GM23248 (cell line): ENCODE measurements at regions not wholly inside any gene's neighbourhood (a gene's known extent, or its start where the extent isn't known, plus 50 kb on each side); places are given as distances from the start of the nearest gene placed in this dataset.
"Not testable (repeated sequence)": the region's sequence is repeated elsewhere in the genome, so short reads cannot be mapped to it uniquely, and the experiment has no call there.

Experiments used
- DNase-seq: peaks from one replicate; pipeline ENCODE4 v3.0.0-alpha.2; 2015
- H2AFZ ChIP-seq: fragments of 200-600 bp; sonication (generic); 2 replicates; pipeline ENCODE4 v1.6.1; 2016; ENCODE audit warnings: antibody characterized with exemption
- H3F3A ChIP-seq: fragments of 200-600 bp; sonication (generic); 2 replicates; pipeline ENCODE4 v1.6.1; 2016; ENCODE audit warnings: mild to moderate bottlenecking, antibody characterized with exemption, mixed run types; ENCODE audit not compliant: insufficient read depth
- H3K27ac ChIP-seq: fragments of 200-600 bp; sonication (generic); 2 replicates; pipeline ENCODE4 v1.5.1; 2016; ENCODE audit warnings: mild to moderate bottlenecking
- H3K27me3 ChIP-seq: fragments of 200-600 bp; sonication (generic); replicated peaks from 2 replicates; pipeline ENCODE4 v1.6.1; 2016; ENCODE audit warnings: mild to moderate bottlenecking; ENCODE audit not compliant: insufficient read depth
- H3K36me3 ChIP-seq: fragments of 200-600 bp; sonication (generic); 2 replicates; pipeline ENCODE4 v1.6.1; 2016; ENCODE audit warnings: low read depth, mild to moderate bottlenecking
- H3K4me1 ChIP-seq: fragments of 200-600 bp; sonication (generic); 2 replicates; pipeline ENCODE4 v1.6.1; 2016; ENCODE audit warnings: mild to moderate bottlenecking; ENCODE audit not compliant: insufficient read depth
- H3K4me2 ChIP-seq: fragments of 200-600 bp; sonication (generic); one replicate; pipeline ENCODE4 v1.6.1; 2016; ENCODE audit warnings: mild to moderate bottlenecking; ENCODE audit not compliant: unreplicated experiment
- H3K4me3 ChIP-seq: fragments of 200-600 bp; sonication (generic); 2 replicates; pipeline ENCODE4 v1.5.1; 2016; ENCODE audit warnings: mild to moderate bottlenecking
- H3K79me2 ChIP-seq: fragments of 200-600 bp; sonication (generic); 2 replicates; pipeline ENCODE4 v1.6.1; 2016; ENCODE audit warnings: mild to moderate bottlenecking; ENCODE audit not compliant: insufficient read depth
- H3K9ac ChIP-seq: fragments of 200-600 bp; sonication (generic); 2 replicates; pipeline ENCODE4 v1.6.1; 2016; ENCODE audit warnings: mild to moderate bottlenecking
- H3K9me2 ChIP-seq: fragments of 200-600 bp; sonication (generic); 2 replicates; pipeline ENCODE4 v1.6.1; 2016; ENCODE audit warnings: mixed run types, mild to moderate bottlenecking, moderate library complexity; ENCODE audit not compliant: insufficient read depth
- H3K9me3 ChIP-seq: fragments of 200-600 bp; sonication (generic); one replicate; pipeline ENCODE4 v1.6.1; 2017; ENCODE audit warnings: low read depth
- H4K20me1 ChIP-seq: fragments of 200-600 bp; sonication (generic); 2 replicates; pipeline ENCODE4 v1.6.0; 2016; ENCODE audit not compliant: insufficient read depth
- EZH2 ChIP-seq: fragments of 200-600 bp; sonication (generic); IDR thresholded peaks from 2 replicates; pipeline ENCODE4 v1.6.1; 2018; ENCODE audit warnings: antibody characterized with exemption, mild to moderate bottlenecking; ENCODE audit not compliant: insufficient read depth, poor library complexity, severe bottlenecking
- EZH2phosphoT487 ChIP-seq: fragments of 200-600 bp; sonication (generic); IDR thresholded peaks from 2 replicates; pipeline ENCODE4 v1.6.1; 2018; ENCODE audit warnings: antibody characterized with exemption, moderate library complexity, mild to moderate bottlenecking, low read depth; ENCODE audit not compliant: insufficient read depth
- WGBS, 2 experiments: methylation state at CpG; one replicate each; pipeline ENCODE4 v1.1.6; 2015 to 2017; ENCODE audit warnings: low lambda C conversion rate in 2 of 2, low coverage in 1 of 2; ENCODE audit errors: missing lambda C conversion rate in 2 of 2; 5-methylcytosine and 5-hydroxymethylcytosine counted together
- in situ Hi-C: fragments of 300-500 bp; cut with MboI; formaldehyde crosslinking; loops from 2 replicates; pipeline ENCODE4 v1.15.0; 2020

DNA sequence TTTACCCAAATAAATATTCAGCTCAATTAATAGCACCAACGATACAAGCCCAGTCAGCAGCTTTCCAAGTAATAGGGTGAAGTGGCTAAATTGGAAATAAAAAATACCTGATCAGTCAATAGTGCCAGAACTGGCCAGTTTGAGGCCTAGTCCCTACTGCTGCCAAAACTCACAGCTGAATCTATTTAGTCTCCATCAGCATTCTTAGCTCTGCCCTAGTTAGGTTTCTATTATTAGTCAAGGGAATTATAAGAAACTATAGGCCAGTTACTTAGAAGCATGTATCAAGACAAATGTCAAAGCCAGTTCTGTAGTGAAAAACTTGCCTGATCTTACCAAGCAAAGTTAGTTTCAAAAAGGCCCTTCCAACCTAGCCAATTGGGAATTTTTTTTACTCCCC lies 146.2 kb upstream of the ZBTB20 start:
- peak; percentile 17 for DNase-seq
- H3K9ac ChIP-seq = no peak overlapping the region
- in situ Hi-C loops = no loop called here
- no peaks in the 10 kb centered on the region for H3K9me3 ChIP-seq
- H3K9me2 ChIP-seq = no peaks in the 10 kb centered on the region
- WGBS, 2 experiments = 38 to 62% methylated on average over 1 of the region's 1 CpG
- no peak overlapping the region for H2AFZ ChIP-seq
- no peak for TF ChIP-seq EZH2phosphoT487
- TF ChIP-seq EZH2 = no peak
- H3K4me3 ChIP-seq = no peak overlapping the region
- H3K4me2 ChIP-seq = no peak overlapping the region
- H3K27me3 ChIP-seq = no peaks in the 10 kb centered on the region
- H3K36me3 ChIP-seq = no peaks in the 10 kb centered on the region
- no peaks in the 10 kb centered on the region for H3F3A ChIP-seq
- no peaks in the 10 kb centered on the region for H3K79me2 ChIP-seq
- no peak overlapping the region for H3K27ac ChIP-seq
- H4K20me1 ChIP-seq = no peaks in the 10 kb centered on the region
- H3K4me1 ChIP-seq = no peaks in the 10 kb centered on the region

DNA sequence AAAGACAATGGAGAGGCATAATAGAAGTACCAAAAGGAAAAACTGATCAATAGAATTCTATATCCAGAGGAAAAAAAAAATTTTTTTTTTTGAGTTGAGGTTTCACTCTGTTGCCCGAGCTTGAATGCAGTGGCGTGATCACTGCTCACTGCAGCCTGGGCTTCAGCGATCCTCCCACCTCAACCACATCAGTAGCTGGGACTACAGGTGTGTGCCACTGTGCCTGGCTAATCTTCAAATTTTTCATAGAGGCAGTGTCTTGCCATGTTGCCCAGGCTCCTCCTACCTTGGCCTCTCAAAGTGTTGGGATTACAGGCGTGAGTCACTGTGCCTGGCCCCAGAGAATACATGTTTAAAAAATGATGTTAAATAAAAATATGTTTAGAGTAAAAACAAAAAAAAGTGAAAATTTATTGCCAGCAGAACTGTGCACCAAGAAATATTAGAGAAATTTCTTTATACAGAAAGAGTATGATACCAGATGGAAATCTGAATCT lies 154.3 kb upstream of the ZBTB20 start:
- DNase-seq = peak; percentile 46
- H4K20me1 ChIP-seq = no peaks in the 10 kb centered on the region
- H3K79me2 ChIP-seq = no peaks in the 10 kb centered on the region
- TF ChIP-seq EZH2phosphoT487 (no peak), EZH2 (no peak)
- in situ Hi-C loops = no loop called here
- H3K9me3 ChIP-seq = no peaks in the 10 kb centered on the region
- no peak overlapping the region for H3K9ac ChIP-seq
- H3F3A ChIP-seq = no peaks in the 10 kb centered on the region
- WGBS, 2 experiments = 75 to 77% methylated on average over 4 of the region's 4 CpGs
- H3K36me3 ChIP-seq = no peaks in the 10 kb centered on the region
- H3K4me1 ChIP-seq = no peaks in the 10 kb centered on the region
- H3K27ac ChIP-seq = no peak overlapping the region
- H2AFZ ChIP-seq = no peak overlapping the region
- no peak overlapping the region for H3K4me2 ChIP-seq
- no peaks in the 10 kb centered on the region for H3K27me3 ChIP-seq
- H3K4me3 ChIP-seq = no peak overlapping the region
- no peaks in the 10 kb centered on the region for H3K9me2 ChIP-seq

DNA sequence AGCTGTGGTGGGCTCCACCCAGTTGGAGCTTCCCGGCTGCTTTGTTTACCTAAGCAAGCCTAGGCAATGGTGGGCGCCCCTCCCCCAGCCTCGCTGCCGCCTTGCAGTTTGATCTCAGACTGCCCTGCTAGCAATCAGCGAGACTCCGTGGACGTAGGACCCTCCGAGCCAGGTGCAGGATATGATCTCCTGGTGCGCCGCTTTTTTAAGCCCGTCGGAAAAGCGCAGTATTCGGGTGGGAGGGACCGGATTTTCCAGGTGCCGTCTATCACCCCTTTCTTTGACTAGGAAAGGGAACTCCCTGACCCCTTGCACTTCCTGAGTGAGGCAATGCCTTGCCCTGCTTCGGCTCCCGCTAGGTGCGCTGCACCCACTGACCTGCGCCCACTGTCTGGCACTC lies 170.9 kb upstream of the ZBTB20 start:
- WGBS, 2 experiments = 86 to 90% methylated on average over 19 to 20 of the region's 20 CpGs

DNA sequence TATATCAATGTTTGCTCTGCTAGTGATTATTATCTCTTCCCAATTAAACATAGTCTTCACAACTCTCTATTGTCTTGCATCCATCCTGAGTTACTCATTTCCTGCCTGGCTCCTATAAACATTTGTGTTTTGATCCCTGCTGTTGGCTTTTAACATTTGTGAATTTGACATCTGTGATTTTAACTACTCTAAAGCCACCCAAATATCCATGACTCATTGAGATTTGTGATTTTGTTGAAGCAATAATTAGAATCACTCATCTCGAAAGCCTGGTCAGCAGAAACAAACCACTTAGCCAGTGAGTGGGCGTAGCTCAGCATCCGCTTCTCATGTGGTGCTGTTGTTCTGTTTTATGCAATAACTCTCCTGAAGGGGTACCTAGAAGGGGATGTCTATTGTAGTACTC lies 174.3 kb upstream of the ZBTB20 start:
- DNase-seq = peak; percentile 76
- Histone ChIP-seq H3K4me2 (peak overlapping the region; percentile 76), H2AFZ (no peak overlapping the region), H3K4me3 (no peak overlapping the region), H3K9me3 (no peaks in the 10 kb centered on the region), H3K27ac (no peak overlapping the region), H3F3A (peaks cover 38% of the 10 kb centered on the region; the same call in 1 of the 2 replicates), H3K9me2 (no peaks in the 10 kb centered on the region), H3K27me3 (no peaks in the 10 kb centered on the region), H3K36me3 (no peaks in the 10 kb centered on the region), H3K79me2 (no peaks in the 10 kb centered on the region), H3K9ac (no peak overlapping the region), H3K4me1 (peaks cover 38% of the 10 kb centered on the region), H4K20me1 (no peaks in the 10 kb centered on the region)
- 0% methylated on average over 3 of the region's 3 CpGs for WGBS, 2 experiments
- TF ChIP-seq EZH2 (no peak), EZH2phosphoT487 (no peak)
- in situ Hi-C loops = no loop called here

More for the DNA sequence above, 170.9 kb upstream of the ZBTB20 start:
- H3K4me3 ChIP-seq, H3K79me2 ChIP-seq, H4K20me1 ChIP-seq, DNase-seq, H2AFZ ChIP-seq, H3K36me3 ChIP-seq, H3K9me3 ChIP-seq, H3K9ac ChIP-seq, in situ Hi-C loops, H3K4me2 ChIP-seq, H3K27me3 ChIP-seq, H3K27ac ChIP-seq, H3K9me2 ChIP-seq: not testable (repeated sequence)
- Histone ChIP-seq H3K4me1 (peaks cover 24% of the 10 kb centered on the region), H3F3A (peaks cover 22% of the 10 kb centered on the region; the same call in 1 of the 2 replicates)

DNA sequence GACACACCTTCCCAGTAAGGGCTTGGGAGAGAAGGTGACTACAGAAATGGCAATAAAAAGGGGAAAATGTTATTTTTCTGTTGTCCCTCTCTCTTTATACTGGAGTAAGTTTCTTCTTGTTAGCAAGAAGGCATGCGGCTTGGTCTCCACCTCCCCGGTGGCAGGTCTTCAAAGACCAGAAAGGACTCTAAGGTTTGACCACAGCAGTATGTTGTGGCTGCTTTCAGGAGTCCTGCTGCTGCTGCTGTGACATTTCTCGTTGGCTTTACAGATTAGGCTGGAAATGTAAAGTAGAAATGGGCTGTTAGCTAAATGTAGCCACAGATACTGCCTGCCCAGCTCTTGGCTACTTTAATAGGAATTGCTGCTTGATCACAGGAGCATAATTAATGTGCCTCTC lies 175.8 kb upstream of the ZBTB20 start:
- Histone ChIP-seq H3K27me3 (no peaks in the 10 kb centered on the region), H3K9ac (no peak overlapping the region), H3K4me3 (no peak overlapping the region), H3F3A (peaks cover 38% of the 10 kb centered on the region; the same call in 1 of the 2 replicates), H3K4me1 (peaks cover 38% of the 10 kb centered on the region), H3K79me2 (no peaks in the 10 kb centered on the region), H4K20me1 (no peaks in the 10 kb centered on the region), H3K4me2 (no peak overlapping the region), H3K36me3 (no peaks in the 10 kb centered on the region), H3K9me2 (no peaks in the 10 kb centered on the region), H3K27ac (no peak overlapping the region), H2AFZ (no peak overlapping the region), H3K9me3 (no peaks in the 10 kb centered on the region)
- TF ChIP-seq EZH2 (no peak), EZH2phosphoT487 (no peak)
- in situ Hi-C loops = no loop called here
- 96 to 99% methylated on average over 3 of the region's 3 CpGs for WGBS, 2 experiments
- DNase-seq = no peak
